Testis (tissue), 2 donors: ENCODE measurements at regions not wholly inside any gene's neighbourhood (a gene's known extent, or its start where the extent isn't known, plus 50 kb on each side); places are given as distances from the start of the nearest gene placed in this dataset.

Experiments used
- POLR2A ChIP-seq: fragments of 450-650 bp; IDR thresholded peaks from one replicate; pipeline ENCODE4 v1.6.1; 2017; ENCODE audit warnings: antibody characterized with exemption, mild to moderate bottlenecking, moderate library complexity
- TF ChIP-seq, protein P1 (sequence below), 3 experiments: fragments of 450-650 bp in 2 of 3; fragments of 200-600 bp in 1 of 3; sonication (generic) in 1 of 3; IDR thresholded peaks; one replicate each; pipeline ENCODE4 v1.5.1; 2016 to 2019; ENCODE audit warnings: antibody characterized with exemption in 3 of 3, mild to moderate bottlenecking in 2 of 3, moderate library complexity in 1 of 3

DNA sequence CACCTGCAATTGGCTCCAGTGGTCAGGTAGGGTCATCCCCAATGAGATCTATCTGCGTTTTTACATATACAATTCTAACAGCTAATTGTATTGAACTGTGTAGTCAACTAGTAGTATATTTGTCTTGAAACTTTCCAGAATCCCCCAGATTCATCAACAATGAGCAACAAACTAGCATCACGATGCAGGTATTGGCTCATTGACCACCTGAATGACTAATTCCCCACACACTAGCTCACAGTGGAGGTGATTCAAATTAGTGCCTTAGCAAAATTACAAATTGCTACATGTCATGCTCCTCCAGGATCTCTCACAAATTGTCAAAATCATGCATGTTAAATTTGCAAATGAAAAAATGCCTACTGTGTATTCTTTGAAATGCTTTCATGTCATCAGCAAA lies 62.8 kb upstream of the MPHOSPH6 start:
- TF ChIP-seq, protein P1, sequence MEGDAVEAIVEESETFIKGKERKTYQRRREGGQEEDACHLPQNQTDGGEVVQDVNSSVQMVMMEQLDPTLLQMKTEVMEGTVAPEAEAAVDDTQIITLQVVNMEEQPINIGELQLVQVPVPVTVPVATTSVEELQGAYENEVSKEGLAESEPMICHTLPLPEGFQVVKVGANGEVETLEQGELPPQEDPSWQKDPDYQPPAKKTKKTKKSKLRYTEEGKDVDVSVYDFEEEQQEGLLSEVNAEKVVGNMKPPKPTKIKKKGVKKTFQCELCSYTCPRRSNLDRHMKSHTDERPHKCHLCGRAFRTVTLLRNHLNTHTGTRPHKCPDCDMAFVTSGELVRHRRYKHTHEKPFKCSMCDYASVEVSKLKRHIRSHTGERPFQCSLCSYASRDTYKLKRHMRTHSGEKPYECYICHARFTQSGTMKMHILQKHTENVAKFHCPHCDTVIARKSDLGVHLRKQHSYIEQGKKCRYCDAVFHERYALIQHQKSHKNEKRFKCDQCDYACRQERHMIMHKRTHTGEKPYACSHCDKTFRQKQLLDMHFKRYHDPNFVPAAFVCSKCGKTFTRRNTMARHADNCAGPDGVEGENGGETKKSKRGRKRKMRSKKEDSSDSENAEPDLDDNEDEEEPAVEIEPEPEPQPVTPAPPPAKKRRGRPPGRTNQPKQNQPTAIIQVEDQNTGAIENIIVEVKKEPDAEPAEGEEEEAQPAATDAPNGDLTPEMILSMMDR (IDR thresholded peaks at IDR 0.05) = no peak
- TF ChIP-seq POLR2A = no peak
